Esophagus squamous epithelium (tissue), 5 donors: ENCODE measurements at regions not wholly inside any gene's neighbourhood (a gene's known extent, or its start where the extent isn't known, plus 50 kb on each side); places are given as distances from the start of the nearest gene placed in this dataset.
"Not testable (repeated sequence)": the region's sequence is repeated elsewhere in the genome, so short reads cannot be mapped to it uniquely, and the experiment has no call there.

Experiments
- DNase-seq: peaks from one replicate; lab custom pipeline; 2025; lab: John Stamatoyannopoulos, UW
- H3K27ac ChIP-seq, 4 donors: fragments of 200-600 bp; sonication (generic); one replicate each; pipeline ENCODE4 v1.5.1; 2016 to 2019; ENCODE audit warnings: mild to moderate bottlenecking in 1 of 4
- H3K27me3 ChIP-seq, 4 donors: fragments of 200-600 bp; sonication (generic); 1 replicate in 3 of 4; 2 replicates in 1 of 4; pipeline versions ENCODE4 v1.5.1 to v1.6.0; 2017 to 2021; ENCODE audit warnings: antibody characterized with exemption in 1 of 4
- H3K36me3 ChIP-seq, 3 donors: fragments of 200-600 bp; sonication (generic); one replicate each; pipeline ENCODE4 v1.5.1; 2016 to 2019
- H3K4me1 ChIP-seq, 3 donors: fragments of 200-600 bp; sonication (generic); one replicate each; pipeline ENCODE4 v1.5.1; 2017 to 2019
- H3K4me3 ChIP-seq, 4 donors: fragments of 200-600 bp; sonication (generic); 1 replicate in 3 of 4; 2 replicates in 1 of 4; pipeline ENCODE4 v1.5.1; 2016 to 2019; ENCODE audit warnings: mild to moderate bottlenecking in 2 of 4, moderate library complexity in 1 of 4
- H3K9me3 ChIP-seq, 3 donors: fragments of 200-600 bp; sonication (generic); one replicate each; pipeline ENCODE4 v1.5.1; 2016 to 2019
- POLR2A ChIP-seq, 4 donors: fragments of 450-650 bp; IDR thresholded peaks; one replicate each; pipeline ENCODE4 v1.6.1; 2017; ENCODE audit warnings: antibody characterized with exemption in 4 of 4, mild to moderate bottlenecking in 4 of 4, moderate library complexity in 3 of 4
- WGBS, 2 donors: methylation state at CpG; one replicate each; pipeline ENCODE4 v1.1.5; 2018; 5-methylcytosine and 5-hydroxymethylcytosine counted together
- intact Hi-C: fragments of 100-400 bp; cut with DNase I; formaldehyde crosslinking; loops from one replicate; pipeline ENCODE4 v1.15.0; 2022
- TF ChIP-seq, protein P1 (sequence below), 6 experiments: fragments of 450-650 bp in 4 of 6; fragments of 200-600 bp in 2 of 6; sonication (generic) in 2 of 6; IDR thresholded peaks; one replicate each; pipeline ENCODE4 v1.5.1; 2016 to 2019; ENCODE audit warnings: antibody characterized with exemption in 6 of 6, mild to moderate bottlenecking in 4 of 6, moderate library complexity in 4 of 6
- donor health status: DM: yes; HTN: yes; CAD: no.

DNA sequence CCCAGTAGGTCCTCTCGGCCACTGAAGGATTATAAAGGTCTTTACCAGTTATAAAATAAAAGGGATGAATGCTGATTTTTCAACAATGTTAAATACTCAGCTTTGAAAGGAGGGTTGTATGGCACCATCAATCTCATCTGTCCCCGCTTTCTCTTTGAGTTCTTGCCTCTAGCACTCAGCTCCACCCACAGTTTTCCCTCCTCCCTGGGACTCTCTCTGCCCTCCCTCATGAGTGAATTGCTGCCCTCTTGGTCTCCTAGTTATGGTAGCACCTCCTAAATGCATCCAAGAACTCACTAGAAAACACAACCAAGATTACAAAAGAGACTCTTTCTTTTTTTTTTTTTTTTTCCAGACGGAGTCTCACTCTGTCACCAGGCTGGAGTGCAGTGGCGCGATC, 91.0 kb downstream of the TEX35 start:
- intact Hi-C loops: no loop called here
- Histone ChIP-seq H3K36me3 (no peaks in the 10 kb centered on the region), H3K4me1 (peaks cover 3 to 9% (median 4%) of the 10 kb centered on the region in 3 donors), H3K9me3 (no peaks in the 10 kb centered on the region), H3K4me3 (no peak overlapping the region), H3K27ac (no peak overlapping the region), H3K27me3 (no peaks in the 10 kb centered on the region)
- no peak for DNase-seq
- no peak for TF ChIP-seq POLR2A (IDR thresholded peaks at IDR 0.05)
- TF ChIP-seq, protein P1, sequence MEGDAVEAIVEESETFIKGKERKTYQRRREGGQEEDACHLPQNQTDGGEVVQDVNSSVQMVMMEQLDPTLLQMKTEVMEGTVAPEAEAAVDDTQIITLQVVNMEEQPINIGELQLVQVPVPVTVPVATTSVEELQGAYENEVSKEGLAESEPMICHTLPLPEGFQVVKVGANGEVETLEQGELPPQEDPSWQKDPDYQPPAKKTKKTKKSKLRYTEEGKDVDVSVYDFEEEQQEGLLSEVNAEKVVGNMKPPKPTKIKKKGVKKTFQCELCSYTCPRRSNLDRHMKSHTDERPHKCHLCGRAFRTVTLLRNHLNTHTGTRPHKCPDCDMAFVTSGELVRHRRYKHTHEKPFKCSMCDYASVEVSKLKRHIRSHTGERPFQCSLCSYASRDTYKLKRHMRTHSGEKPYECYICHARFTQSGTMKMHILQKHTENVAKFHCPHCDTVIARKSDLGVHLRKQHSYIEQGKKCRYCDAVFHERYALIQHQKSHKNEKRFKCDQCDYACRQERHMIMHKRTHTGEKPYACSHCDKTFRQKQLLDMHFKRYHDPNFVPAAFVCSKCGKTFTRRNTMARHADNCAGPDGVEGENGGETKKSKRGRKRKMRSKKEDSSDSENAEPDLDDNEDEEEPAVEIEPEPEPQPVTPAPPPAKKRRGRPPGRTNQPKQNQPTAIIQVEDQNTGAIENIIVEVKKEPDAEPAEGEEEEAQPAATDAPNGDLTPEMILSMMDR (IDR thresholded peaks at IDR 0.05): no peak
- 83 to 91% methylated on average over 3 to 5 of the region's 5 CpGs for WGBS, 2 donors

DNA sequence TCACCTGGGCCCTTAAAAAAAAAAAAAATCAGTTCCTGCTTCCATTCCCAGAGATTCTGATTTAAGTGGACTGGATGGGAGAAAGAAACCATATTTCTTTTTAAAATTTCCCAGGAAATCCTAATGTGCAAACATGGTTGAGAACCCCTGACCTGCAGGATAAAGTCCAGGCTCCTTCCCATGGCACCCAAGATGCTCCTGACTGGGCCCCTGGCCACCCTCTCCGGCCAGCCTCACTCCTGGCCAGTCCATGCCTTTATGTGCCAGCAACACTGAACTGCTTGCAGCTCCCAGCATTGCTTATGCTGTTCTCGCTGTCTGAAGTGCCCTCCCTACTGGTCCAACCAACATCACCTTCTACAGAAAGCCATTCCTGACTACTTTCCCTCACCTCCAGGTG, 93.9 kb downstream of the TEX35 start:
- Histone ChIP-seq H3K9me3 (no peaks in the 10 kb centered on the region), H3K27ac (peak overlapping the region in 1 of 4 donors; percentile 34), H3K4me3 (no peak overlapping the region), H3K4me1 (peaks cover 3 to 16% (median 4%) of the 10 kb centered on the region in 3 donors), H3K27me3 (no peaks in the 10 kb centered on the region), H3K36me3 (no peaks in the 10 kb centered on the region)
- DNase-seq: no peak
- TF ChIP-seq, protein P1 (IDR thresholded peaks at IDR 0.05): no peak
- no peak for TF ChIP-seq POLR2A (IDR thresholded peaks at IDR 0.05)
- intact Hi-C loops: no loop called here
- WGBS, 2 donors: 96 to 100% methylated on average over 2 of the region's 2 CpGs

DNA sequence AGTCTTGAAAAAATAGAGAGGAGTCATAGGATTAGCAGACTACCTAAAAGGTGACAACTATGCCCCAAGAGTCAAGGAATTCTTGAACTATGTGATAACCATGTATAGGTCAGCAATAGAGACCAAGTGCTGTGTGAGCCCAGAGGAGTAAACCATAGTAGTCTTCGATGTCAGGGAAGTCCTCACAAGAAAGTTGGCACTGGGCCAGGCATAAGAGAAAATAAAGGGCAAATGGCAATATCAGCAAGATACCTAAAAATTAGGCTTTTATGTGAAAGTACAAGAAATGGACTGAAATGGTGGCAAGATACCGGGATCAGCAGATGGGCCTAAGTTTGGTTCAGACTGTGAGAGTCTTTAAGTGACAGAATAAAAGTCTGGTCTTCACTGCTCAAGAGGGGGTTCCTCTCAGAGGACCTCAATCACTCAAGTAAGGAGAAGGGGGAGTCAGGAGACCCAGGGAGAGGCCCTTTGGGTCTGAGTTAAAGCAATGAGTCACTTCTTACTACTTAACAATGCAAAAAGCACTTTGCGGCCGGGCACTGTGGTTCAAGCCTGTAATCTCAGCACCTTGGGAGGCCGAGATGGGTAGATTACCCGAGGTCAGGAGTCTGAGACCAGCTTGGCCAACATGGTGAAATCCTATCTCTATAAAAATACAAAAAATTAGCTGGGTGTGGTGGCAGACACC, 95.0 kb downstream of the TEX35 start:
- Histone ChIP-seq H3K27ac (peak overlapping the region in 3 of 4 donors; percentile 50 to 61 (median 54)), H3K4me3 (no peak overlapping the region), H3K9me3 (no peaks in the 10 kb centered on the region), H3K4me1 (peaks cover 3 to 16% (median 4%) of the 10 kb centered on the region in 3 donors), H3K36me3 (no peaks in the 10 kb centered on the region), H3K27me3 (no peaks in the 10 kb centered on the region)
- DNase-seq: no peak
- WGBS, 2 donors: 70 to 74% methylated on average over 3 to 6 of the region's 6 CpGs
- TF ChIP-seq, protein P1 (IDR thresholded peaks at IDR 0.05): no peak
- TF ChIP-seq POLR2A (IDR thresholded peaks at IDR 0.05): no peak
- intact Hi-C loops: no loop called here

DNA sequence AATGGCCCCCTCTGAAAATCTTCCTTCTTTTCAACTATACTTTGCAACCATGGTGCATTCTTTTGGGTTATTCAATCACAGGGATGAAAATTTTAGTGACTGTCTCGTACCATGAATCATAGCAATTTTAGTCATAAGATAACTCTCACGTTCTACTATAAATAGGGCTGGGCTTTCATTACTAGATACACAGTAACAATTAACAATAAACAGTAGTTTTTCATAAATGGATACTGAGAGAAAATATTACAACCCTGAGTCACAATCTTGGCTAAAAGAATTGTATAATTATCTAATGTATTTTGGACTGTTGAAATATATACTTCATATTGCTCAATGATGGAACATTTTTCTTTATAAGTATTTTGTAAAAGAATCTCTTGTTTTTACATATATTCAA, 96.1 kb downstream of the TEX35 start:
- Histone ChIP-seq H3K27me3 (no peaks in the 10 kb centered on the region), H3K4me3 (no peak overlapping the region), H3K9me3 (no peaks in the 10 kb centered on the region), H3K4me1 (peaks cover 3 to 16% (median 4%) of the 10 kb centered on the region in 3 donors), H3K36me3 (no peaks in the 10 kb centered on the region), H3K27ac (peak overlapping the region in 2 of 4 donors; percentile 30 to 59)
- DNase-seq: no peak
- WGBS, 2 donors: 6 to 12% methylated on average over 2 of the region's 2 CpGs
- intact Hi-C loops: no loop called here
- TF ChIP-seq, protein P1 (IDR thresholded peaks at IDR 0.05): no peak
- TF ChIP-seq POLR2A (IDR thresholded peaks at IDR 0.05): no peak

DNA sequence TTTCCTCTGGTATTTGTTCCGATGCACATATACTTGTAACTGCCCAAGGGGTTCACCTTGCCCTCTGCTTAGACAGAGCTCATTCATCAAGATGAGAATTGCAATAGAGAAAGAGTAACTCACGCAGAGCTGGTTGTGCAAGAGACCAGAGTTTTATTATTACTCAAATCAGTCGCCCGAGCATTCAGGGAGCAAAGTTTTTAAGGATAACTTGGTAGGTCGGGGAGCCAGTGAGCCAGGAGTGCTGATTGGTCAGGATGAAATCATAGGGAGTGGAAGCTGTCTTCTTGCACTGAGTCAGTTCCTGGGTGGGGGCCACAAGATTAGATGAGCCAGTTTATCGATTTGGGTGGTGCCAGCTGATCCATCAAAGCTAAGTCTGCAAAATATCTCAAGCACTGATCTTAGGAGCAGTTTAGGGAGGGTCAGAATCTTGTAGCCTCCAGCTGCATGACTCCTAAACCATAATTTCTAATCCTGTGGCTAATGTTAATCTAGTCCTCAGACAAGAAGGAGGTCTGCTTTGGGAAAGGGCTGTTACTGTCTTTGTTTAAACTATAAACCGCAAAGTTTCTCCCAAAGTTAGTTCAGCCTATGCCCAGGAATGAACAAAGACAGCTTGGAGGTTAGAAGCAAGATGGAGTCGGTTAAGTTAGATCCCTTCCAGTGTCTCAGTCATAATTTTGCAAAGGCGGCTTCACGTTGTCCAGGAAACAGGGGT, 97.9 kb downstream of the TEX35 start:
- H3K4me3 ChIP-seq, H3K9me3 ChIP-seq, H3K27ac ChIP-seq, H3K36me3 ChIP-seq, intact Hi-C loops, DNase-seq, H3K27me3 ChIP-seq: not testable (repeated sequence)
- WGBS, 2 donors: 61 to 73% methylated on average over 10 of the region's 10 CpGs
- peaks cover 3 to 16% (median 4%) of the 10 kb centered on the region in 3 donors for H3K4me1 ChIP-seq
